Activated T-helper 2 cell treated with anti-CD3 and anti-CD28 coated beads, Interferon-gamma antibody, Interleukin-2, Interleukin-4, amounts not matched to agents 10 μg/mL and 5 μg/mL and 100 μg/mL, durations not matched to agents 14 hours and 24 hours and 36 hours (primary cell): ENCODE measurements at regions not wholly inside any gene's neighbourhood (a gene's known extent, or its start where the extent isn't known, plus 50 kb on each side); places are given as distances from the start of the nearest gene placed in this dataset.

ENCODE experiments used
- DNase-seq: peaks from one replicate; pipeline ENCODE4 v3.0.0; 2021; ENCODE audit warnings: low spot score
- H3K27ac Mint-ChIP-seq: one replicate; pipeline ENCODE4 v1.8.0; 2021; ENCODE audit warnings: mixed read lengths
- H3K27me3 Mint-ChIP-seq: one replicate; pipeline ENCODE4 v1.8.0; 2021; ENCODE audit warnings: low read depth, mixed read lengths
- H3K36me3 Mint-ChIP-seq: one replicate; pipeline ENCODE4 v1.8.0; 2021; ENCODE audit warnings: low read depth, mixed read lengths
- H3K4me1 Mint-ChIP-seq: one replicate; pipeline ENCODE4 v1.8.0; 2021; ENCODE audit warnings: low read depth, mixed read lengths
- H3K4me3 Mint-ChIP-seq: one replicate; pipeline ENCODE4 v1.8.0; 2021; ENCODE audit warnings: low read depth, mild to moderate bottlenecking, moderate library complexity, mixed read lengths
- H3K9me3 Mint-ChIP-seq: one replicate; pipeline ENCODE4 v1.8.0; 2021; ENCODE audit warnings: mixed read lengths
- intact Hi-C: fragments of 100-400 bp; cut with micrococcal nuclease; formaldehyde crosslinking; loops from one replicate; pipeline ENCODE4 v1.15.1; 2023

DNA sequence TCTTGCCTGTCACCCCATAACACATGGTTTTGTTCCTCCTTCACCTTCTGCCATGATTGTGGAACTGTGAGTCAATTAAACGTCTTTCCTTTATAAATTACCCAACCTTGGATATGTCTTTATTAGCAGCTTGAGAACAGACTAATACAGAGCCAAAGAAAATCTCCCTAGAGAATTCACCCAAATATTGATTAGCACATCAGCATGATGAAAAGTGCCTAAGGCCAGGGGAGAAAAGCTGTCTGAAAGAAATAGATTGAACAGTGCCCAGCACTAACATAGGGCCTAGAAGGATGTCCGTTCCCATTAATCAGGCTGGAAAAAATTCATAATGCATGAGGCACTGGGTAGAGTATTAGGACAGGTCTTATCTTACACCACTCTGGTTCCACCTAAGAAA is 111.9 kb upstream of the CALN1 start:
- Mint-ChIP-seq H3K4me1 (no peaks in the 10 kb centered on the region), H3K4me3 (no peak overlapping the region), H3K27me3 (no peaks in the 10 kb centered on the region), H3K27ac (no peak overlapping the region), H3K36me3 (no peaks in the 10 kb centered on the region), H3K9me3 (no peaks in the 10 kb centered on the region)
- intact Hi-C loops = no loop called here
- DNase-seq = no peak

DNA sequence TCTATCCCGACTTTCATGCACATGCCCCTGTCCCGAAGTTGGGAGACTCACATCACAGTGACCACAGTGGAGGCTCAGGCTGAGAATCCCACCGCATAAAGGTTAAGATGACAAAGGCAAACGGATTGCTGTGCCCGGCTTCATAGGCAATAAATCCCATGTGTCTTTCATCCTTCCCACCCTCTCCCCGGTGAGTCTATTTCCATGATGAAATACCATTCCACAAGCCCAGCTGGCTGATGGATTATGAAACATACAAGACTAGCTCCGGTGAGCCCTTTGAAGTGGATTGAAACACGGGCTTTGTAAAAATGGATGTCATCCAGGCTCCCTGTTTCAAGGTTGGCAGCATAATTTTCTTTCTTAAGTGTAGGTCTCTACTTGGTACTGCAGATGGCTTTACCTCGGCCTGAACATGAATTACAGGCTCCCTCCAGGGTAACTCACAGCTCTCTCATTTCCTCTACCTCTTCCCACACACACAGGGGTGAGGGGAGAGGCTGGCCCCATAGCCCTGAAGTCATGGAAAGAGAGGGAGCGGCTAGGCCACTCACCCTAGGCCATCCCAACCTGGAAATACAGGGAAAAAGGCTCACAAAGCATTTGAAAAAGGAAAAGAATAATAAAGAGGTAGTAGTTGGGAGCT is 92.0 kb upstream of the CALN1 start:
- H3K9me3 Mint-ChIP-seq = no peaks in the 10 kb centered on the region
- no peaks in the 10 kb centered on the region for H3K36me3 Mint-ChIP-seq
- no peak overlapping the region for H3K27ac Mint-ChIP-seq
- H3K27me3 Mint-ChIP-seq = no peaks in the 10 kb centered on the region
- no peak overlapping the region for H3K4me3 Mint-ChIP-seq
- no peaks in the 10 kb centered on the region for H3K4me1 Mint-ChIP-seq
- intact Hi-C loops = no loop called here
- DNase-seq = no peak

DNA sequence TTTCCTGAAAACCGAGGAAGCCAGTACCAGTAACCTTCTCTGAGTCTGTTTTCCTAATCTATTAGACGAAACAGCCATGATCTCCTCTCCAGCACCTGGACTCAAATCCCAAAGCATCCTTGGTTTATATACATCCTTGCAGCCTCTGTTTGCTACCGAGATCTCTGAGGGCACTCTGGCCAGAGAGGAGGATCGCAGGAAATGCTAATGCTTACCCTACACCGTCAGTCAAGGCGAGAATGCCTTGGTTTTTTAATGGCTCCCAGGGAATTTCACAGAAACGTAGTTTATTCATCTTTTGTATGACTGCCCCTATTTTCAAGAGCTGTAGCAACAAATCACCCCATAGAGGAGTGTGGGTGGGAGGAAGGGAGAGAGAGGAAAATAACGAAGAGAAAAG is 91.5 kb upstream of the CALN1 start:
- intact Hi-C loops = no loop called here
- H3K4me3 Mint-ChIP-seq = no peak overlapping the region
- H3K36me3 Mint-ChIP-seq = no peaks in the 10 kb centered on the region
- H3K27ac Mint-ChIP-seq = no peak overlapping the region
- DNase-seq = no peak
- no peaks in the 10 kb centered on the region for H3K27me3 Mint-ChIP-seq
- no peaks in the 10 kb centered on the region for H3K4me1 Mint-ChIP-seq
- H3K9me3 Mint-ChIP-seq = no peaks in the 10 kb centered on the region

DNA sequence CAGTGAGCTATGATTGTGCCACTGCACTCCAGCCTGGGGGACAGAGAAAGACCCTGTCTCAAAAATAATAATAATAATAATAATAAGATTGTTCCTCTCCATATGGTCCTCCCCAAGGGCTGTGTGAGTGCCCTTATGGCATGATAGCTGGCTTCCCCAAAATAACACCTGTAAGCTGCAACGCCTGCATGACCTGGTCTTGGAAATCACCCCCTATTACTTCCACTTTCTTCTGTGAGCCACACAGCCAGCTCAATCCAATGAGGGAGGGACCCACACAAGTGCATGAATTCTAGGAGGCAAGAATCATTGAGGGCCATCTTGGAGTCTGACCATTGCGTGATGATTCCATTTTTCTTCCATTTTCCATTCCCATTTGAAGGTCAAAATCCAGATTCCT is 82.7 kb upstream of the CALN1 start:
- H3K4me3 Mint-ChIP-seq = no peak overlapping the region
- no peaks in the 10 kb centered on the region for H3K9me3 Mint-ChIP-seq
- no peaks in the 10 kb centered on the region for H3K36me3 Mint-ChIP-seq
- intact Hi-C loops = loop anchor here (5.0 kb wide), 1 partner anchor 743 kb away; no protein-coding TSS in a partner anchor
- H3K27me3 Mint-ChIP-seq = no peaks in the 10 kb centered on the region
- no peak overlapping the region for H3K27ac Mint-ChIP-seq
- H3K4me1 Mint-ChIP-seq = no peaks in the 10 kb centered on the region
- DNase-seq = no peak

DNA sequence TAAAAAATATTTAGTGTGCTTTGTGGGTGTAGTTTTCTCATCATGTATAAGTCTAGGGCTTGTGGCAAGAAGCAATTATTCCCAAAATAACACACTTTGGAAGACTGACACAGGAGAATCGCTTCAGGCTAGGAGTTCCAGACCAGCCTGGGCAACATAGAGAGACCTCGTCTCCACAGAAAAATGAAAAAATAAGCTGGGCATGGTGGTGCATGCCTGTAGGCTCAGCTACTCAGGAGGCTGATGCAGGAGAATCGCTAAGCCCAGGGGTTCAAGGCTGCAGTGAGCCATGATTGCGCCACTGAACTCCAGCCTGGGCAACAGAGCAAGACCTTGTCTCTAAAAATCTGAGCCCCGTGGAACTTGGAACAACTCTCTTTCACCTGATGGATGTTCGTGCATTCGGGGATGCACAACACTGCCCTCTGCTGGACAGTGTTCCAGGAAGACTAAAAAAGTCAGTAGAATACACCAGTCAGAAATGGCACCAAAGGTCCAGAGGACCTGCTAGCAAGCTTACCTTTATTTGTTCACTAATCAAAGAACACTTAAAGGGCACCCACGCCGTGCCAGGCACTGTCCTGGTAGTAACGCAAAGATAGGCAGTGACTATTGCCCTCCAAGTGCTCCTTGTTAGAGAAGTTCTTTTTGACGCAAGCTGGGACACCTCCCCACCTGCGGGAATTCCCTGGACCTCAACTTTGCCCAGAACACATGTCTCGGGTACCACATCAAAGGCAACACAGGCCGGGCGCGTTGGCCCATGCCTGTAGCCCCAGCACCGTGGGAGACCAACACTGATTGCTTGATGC is 81.9 kb upstream of the CALN1 start:
- Mint-ChIP-seq H3K4me3 (no peak overlapping the region), H3K27ac (no peak overlapping the region), H3K36me3 (no peaks in the 10 kb centered on the region), H3K27me3 (no peaks in the 10 kb centered on the region), H3K9me3 (no peaks in the 10 kb centered on the region), H3K4me1 (no peaks in the 10 kb centered on the region)
- intact Hi-C loops = loop anchor here (5.0 kb wide), 1 partner anchor 742 kb away; no protein-coding TSS in a partner anchor
- DNase-seq = peak; percentile 16

DNA sequence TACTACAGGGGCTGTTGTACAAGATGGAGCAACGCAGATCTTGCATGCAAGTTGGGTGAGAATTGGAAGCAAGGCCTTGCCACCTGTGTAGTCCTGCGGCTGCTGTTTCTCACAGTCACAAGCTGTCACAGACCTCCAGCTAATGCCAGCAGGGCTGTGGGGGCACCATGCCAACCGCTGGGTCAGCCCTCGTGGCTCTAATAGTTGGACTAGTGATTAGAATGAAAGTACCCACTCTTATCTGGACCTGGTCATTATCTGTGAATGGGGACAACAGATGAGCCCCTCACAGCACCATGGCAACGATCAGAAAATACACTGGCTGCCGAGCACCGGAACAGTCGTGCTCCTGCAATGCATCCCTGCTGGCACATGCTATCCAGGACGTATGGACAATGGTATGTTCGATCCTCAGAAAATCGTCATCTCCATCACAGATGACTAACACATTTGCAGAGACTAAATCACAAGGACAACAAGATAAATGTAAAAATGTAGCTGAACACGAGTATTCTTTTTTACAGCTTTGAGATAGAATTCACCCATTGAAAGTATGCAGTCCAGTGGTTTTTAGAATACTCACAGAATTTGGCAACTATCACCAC is 80.4 kb upstream of the CALN1 start:
- Mint-ChIP-seq H3K27me3 (no peaks in the 10 kb centered on the region), H3K4me3 (no peak overlapping the region), H3K9me3 (no peaks in the 10 kb centered on the region), H3K27ac (no peak overlapping the region), H3K36me3 (no peaks in the 10 kb centered on the region), H3K4me1 (no peaks in the 10 kb centered on the region)
- DNase-seq = no peak
- intact Hi-C loops = loop anchor here (5.0 kb wide), 1 partner anchor 740 kb away; no protein-coding TSS in a partner anchor

DNA sequence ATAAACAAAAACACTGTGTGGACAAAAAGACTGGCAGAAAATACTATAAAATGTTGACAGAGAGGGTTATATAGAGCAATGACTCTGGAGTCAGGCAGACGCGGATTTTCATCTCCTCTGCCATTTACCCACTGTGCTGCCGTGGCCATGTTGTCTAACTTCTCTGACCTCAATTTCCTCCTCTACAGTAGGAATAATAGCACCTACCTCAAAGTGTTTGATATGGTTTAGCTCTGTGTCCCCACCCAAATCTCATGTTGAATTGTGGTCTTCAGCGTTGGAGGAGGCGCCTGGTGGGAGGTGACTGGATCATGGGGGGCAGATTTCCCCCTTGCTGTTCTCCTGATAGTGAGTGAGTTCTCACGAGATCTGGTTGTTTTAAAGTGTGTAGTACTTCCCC is 78.2 kb upstream of the CALN1 start:
- no peak overlapping the region for H3K4me3 Mint-ChIP-seq
- intact Hi-C loops = loop anchor here (5.0 kb wide), 1 partner anchor 738 kb away; no protein-coding TSS in a partner anchor
- H3K27me3 Mint-ChIP-seq = no peaks in the 10 kb centered on the region
- DNase-seq = no peak
- H3K36me3 Mint-ChIP-seq = no peaks in the 10 kb centered on the region
- H3K9me3 Mint-ChIP-seq = no peaks in the 10 kb centered on the region
- H3K27ac Mint-ChIP-seq = no peak overlapping the region
- no peaks in the 10 kb centered on the region for H3K4me1 Mint-ChIP-seq

DNA sequence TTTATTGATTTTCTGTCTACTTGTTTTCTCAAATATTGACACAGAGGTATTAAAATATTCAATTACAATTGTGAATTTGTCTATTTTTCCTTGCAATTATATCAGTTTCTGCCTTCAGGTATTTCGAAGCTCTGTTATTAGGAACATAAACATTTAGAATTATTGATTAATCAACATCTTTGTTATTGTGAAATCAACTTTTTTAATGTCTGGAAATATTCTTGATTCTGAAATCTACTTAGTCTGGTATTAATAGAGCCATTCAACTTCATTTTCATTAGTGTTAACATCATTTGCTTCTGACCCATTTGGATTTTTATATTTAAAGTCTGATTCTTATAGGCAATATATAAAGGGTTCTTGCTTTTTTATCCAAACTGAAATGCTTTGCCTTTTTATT is 69.8 kb upstream of the CALN1 start:
- Mint-ChIP-seq H3K27ac (no peak overlapping the region), H3K4me1 (no peaks in the 10 kb centered on the region), H3K9me3 (no peaks in the 10 kb centered on the region), H3K27me3 (no peaks in the 10 kb centered on the region), H3K36me3 (no peaks in the 10 kb centered on the region), H3K4me3 (no peak overlapping the region)
- no peak for DNase-seq
- intact Hi-C loops = no loop called here

DNA sequence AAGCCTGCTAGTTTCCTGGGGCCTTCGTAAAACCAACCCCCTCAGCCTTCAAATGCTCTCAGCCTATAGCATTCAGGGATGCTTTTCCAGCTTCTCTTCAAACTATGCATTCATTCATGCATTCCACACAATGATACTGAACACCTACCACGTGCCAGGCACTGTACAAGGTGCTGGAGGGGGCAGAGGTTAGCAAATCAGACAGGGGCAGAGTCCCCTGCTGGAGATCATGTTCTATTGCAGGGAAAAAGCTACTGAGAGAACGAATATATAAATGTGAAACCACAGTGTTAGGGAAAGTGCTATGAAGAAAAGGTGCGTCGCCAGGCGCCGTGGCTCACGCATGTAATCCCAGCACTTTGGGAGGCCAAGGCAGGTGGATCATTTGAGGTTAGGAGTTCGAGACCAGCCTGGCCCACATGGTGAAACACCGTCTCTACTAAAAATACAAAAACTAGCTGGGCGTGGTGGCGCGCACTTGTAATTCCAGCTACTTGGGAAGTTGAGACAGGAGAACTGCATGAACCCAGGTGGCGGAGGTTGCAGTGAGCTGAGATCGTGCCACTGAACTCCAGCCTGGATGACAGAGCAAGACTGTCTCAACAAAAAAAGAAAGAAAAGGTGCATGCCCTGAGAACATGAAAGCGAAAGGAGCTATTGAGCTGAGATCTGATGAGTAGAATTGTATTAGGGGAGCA is 64.6 kb upstream of the CALN1 start:
- no peaks in the 10 kb centered on the region for H3K4me1 Mint-ChIP-seq
- no peak overlapping the region for H3K4me3 Mint-ChIP-seq
- no peak overlapping the region for H3K27ac Mint-ChIP-seq
- no peaks in the 10 kb centered on the region for H3K36me3 Mint-ChIP-seq
- no peaks in the 10 kb centered on the region for H3K27me3 Mint-ChIP-seq
- no peak for DNase-seq
- no peaks in the 10 kb centered on the region for H3K9me3 Mint-ChIP-seq
- intact Hi-C loops = no loop called here

DNA sequence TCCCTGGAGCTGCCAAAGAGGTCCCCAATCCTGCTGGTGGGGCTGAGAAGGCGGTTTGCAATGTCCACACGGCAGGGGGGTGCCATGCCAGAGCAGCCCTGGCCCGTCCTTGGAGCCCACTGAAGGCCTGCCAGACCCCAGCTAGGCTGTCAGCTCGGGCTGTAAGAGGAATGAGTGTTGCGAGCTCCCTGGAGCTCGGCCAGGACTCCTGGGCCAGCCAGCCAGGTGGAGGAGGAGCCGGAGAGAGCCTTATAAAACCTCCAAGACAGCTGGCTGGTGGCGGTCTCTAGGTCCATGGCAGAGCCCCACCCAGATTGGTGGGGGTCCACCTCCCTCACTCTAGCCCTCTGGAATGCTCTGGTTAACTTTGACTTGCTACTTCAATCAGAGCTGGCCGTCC is 55.1 kb upstream of the CALN1 start:
- H3K4me3 Mint-ChIP-seq = no peak overlapping the region
- intact Hi-C loops = no loop called here

DNA sequence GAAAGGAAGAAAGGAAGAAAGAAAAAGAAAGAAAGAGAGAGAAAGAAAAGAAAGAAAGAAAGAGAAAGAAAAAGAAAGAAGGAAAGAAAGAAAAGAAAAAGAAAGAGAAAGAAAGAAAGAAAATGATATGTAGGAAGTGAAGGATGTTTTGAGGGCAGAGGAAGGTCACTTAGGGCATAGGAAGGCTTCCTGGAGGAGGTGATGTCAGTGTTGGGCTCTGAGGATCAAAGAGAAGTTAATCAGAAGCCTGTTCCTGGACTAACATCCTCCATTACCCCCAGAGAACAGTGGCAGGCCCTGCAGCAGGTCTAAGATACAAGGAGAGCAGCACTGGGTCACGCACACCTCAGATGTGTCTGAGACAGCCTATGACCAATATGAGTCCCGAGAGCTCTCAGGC is 54.7 kb upstream of the CALN1 start:
- Mint-ChIP-seq H3K4me1 (no peaks in the 10 kb centered on the region), H3K4me3 (no peak overlapping the region), H3K36me3 (no peaks in the 10 kb centered on the region), H3K27ac (no peak overlapping the region), H3K9me3 (no peaks in the 10 kb centered on the region), H3K27me3 (no peaks in the 10 kb centered on the region)
- intact Hi-C loops = no loop called here
- no peak for DNase-seq

More for the DNA sequence above, 55.1 kb upstream of the CALN1 start:
- Mint-ChIP-seq H3K4me1 (no peaks in the 10 kb centered on the region), H3K27me3 (no peaks in the 10 kb centered on the region), H3K9me3 (no peaks in the 10 kb centered on the region), H3K36me3 (no peaks in the 10 kb centered on the region), H3K27ac (no peak overlapping the region)
- DNase-seq = no peak

DNA sequence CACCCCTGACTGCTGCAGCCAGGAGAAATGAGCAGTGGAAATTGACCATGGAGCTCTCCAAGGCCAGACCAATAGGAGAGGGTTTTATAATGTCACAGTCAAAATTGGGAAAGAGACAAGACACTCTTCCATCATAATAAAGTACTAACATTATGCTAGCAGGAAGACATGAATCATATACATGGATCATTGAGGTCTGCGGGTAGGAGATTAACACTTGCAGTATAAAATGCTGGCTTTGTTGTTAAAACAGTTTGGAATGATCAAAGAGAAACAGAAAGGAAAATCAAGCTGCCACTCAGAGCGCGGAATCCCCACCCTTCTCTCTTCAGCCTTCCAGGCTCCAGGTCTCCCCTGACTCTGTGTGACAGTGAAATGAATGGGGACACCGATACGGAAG is 53.4 kb upstream of the CALN1 start:
- Mint-ChIP-seq H3K36me3 (no peaks in the 10 kb centered on the region), H3K9me3 (no peaks in the 10 kb centered on the region), H3K27ac (no peak overlapping the region), H3K27me3 (no peaks in the 10 kb centered on the region), H3K4me3 (no peak overlapping the region), H3K4me1 (no peaks in the 10 kb centered on the region)
- intact Hi-C loops = no loop called here
- no peak for DNase-seq

DNA sequence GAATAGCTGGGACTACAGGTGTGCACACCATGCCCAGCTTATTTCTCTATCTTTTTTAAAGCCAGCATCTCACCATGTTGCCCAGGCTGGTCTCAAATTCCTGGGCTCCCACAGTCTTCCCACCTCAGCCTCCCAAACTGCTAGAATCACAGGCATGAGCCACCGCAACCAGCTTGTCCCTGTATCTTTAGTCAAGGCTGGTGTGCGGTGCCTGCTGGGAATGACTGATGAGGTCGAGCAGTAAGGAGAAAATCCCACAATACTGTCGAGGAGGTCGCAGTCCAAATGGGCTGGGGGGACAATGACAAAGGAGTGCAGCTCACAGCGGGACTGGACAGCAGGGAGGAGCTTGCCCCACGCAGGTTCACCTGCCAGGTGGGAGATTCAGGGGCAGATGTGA is 50.2 kb upstream of the CALN1 start:
- Mint-ChIP-seq H3K4me1 (no peaks in the 10 kb centered on the region), H3K27me3 (no peaks in the 10 kb centered on the region), H3K36me3 (no peaks in the 10 kb centered on the region), H3K9me3 (no peaks in the 10 kb centered on the region), H3K27ac (no peak overlapping the region), H3K4me3 (no peak overlapping the region)
- intact Hi-C loops = no loop called here
- DNase-seq = no peak
